Suprapubic skin (tissue), 4 donors: ENCODE measurements at regions not wholly inside any gene's neighbourhood (a gene's known extent, or its start where the extent isn't known, plus 50 kb on each side); places are given as distances from the start of the nearest gene placed in this dataset.

ENCODE experiments used
- DNase-seq, 2 donors: peaks; one replicate each; pipeline ENCODE4 v3.0.0-alpha.2; 2019; ENCODE audit warnings: low spot score in 2 of 2
- H3K27ac ChIP-seq: fragments of 200-600 bp; sonication (generic); one replicate; pipeline ENCODE4 v1.5.1; 2019
- H3K27me3 ChIP-seq: fragments of 200-600 bp; sonication (generic); one replicate; pipeline ENCODE4 v1.5.1; 2019
- H3K36me3 ChIP-seq: fragments of 200-600 bp; sonication (generic); one replicate; pipeline ENCODE4 v1.5.1; 2019
- H3K4me1 ChIP-seq: fragments of 200-600 bp; sonication (generic); one replicate; pipeline ENCODE4 v1.5.1; 2019
- H3K4me3 ChIP-seq: fragments of 200-600 bp; sonication (generic); one replicate; pipeline ENCODE4 v1.5.1; 2019; ENCODE audit warnings: mild to moderate bottlenecking
- H3K9me3 ChIP-seq: fragments of 200-600 bp; sonication (generic); one replicate; pipeline ENCODE4 v1.5.1; 2019
- CTCF ChIP-seq, 2 donors: fragments of 200-600 bp in 1 of 2; fragments of 450-650 bp in 1 of 2; sonication (generic) in 1 of 2; IDR thresholded peaks; one replicate each; pipeline ENCODE4 v1.5.1; 2016 to 2019; ENCODE audit warnings: antibody characterized with exemption in 2 of 2, mild to moderate bottlenecking in 1 of 2, moderate library complexity in 1 of 2
- EP300 ChIP-seq: sonication (generic); formaldehyde crosslinking; IDR thresholded peaks from one replicate; pipeline ENCODE4 v1.6.1; 2017; ENCODE audit warnings: antibody characterized with exemption
- POLR2A ChIP-seq, 2 donors: fragments of 450-650 bp; IDR thresholded peaks; one replicate each; pipeline ENCODE4 v1.6.1; 2017; ENCODE audit warnings: antibody characterized with exemption in 2 of 2, mild to moderate bottlenecking in 2 of 2, moderate library complexity in 2 of 2
- POLR2AphosphoS5 ChIP-seq, 3 donors: sonication (generic); formaldehyde crosslinking; IDR thresholded peaks; one replicate each; pipeline ENCODE4 v1.6.1; 2017; ENCODE audit warnings: antibody characterized with exemption in 3 of 3
- WGBS: methylation state at CpG from one replicate; pipeline ENCODE4 v1.1.5; 2018; 5-methylcytosine and 5-hydroxymethylcytosine counted together

- WGBS, result 74% methylated on average over 5 of the region's 5 CpGs
- H3K4me1 ChIP-seq, result no peaks in the 10 kb centered on the region
- TF ChIP-seq POLR2AphosphoS5 (IDR thresholded peaks at IDR 0.05) (no peak), EP300 (no peak), CTCF (IDR thresholded peaks at IDR 0.05) (no peak), POLR2A (IDR thresholded peaks at IDR 0.05) (no peak)
- no peak overlapping the region for H3K4me3 ChIP-seq
- no peak overlapping the region for H3K27ac ChIP-seq
- DNase-seq, result peak in 1 of 2 donors; percentile 69
- no peaks in the 10 kb centered on the region for H3K36me3 ChIP-seq
- H3K27me3 ChIP-seq, result no peaks in the 10 kb centered on the region
- peaks cover 9% of the 10 kb centered on the region for H3K9me3 ChIP-seq
These were observed 782.2 kb downstream of the ARAP2 start for GRCh38 chr4:35461931-35462659.

GRCh38 chr4:35463251-35463952 lies 780.9 kb downstream of the ARAP2 start:
- H3K4me3 ChIP-seq, result no peak overlapping the region
- no peaks in the 10 kb centered on the region for H3K36me3 ChIP-seq
- no peaks in the 10 kb centered on the region for H3K27me3 ChIP-seq
- H3K27ac ChIP-seq, result no peak overlapping the region
- TF ChIP-seq CTCF (IDR thresholded peaks at IDR 0.05) (no peak), POLR2AphosphoS5 (IDR thresholded peaks at IDR 0.05) (no peak), EP300 (no peak), POLR2A (IDR thresholded peaks at IDR 0.05) (no peak)
- peak in 1 of 2 donors; percentile 60 for DNase-seq
- WGBS, result 93% methylated on average over 19 of the region's 19 CpGs
- no peaks in the 10 kb centered on the region for H3K4me1 ChIP-seq
- H3K9me3 ChIP-seq, result peaks cover 9% of the 10 kb centered on the region

GRCh38 chr4:35464964-35465528 lies 779.3 kb downstream of the ARAP2 start:
- no peak for DNase-seq
- H3K4me1 ChIP-seq, result no peaks in the 10 kb centered on the region
- no peak overlapping the region for H3K27ac ChIP-seq
- no peak overlapping the region for H3K4me3 ChIP-seq
- TF ChIP-seq CTCF (IDR thresholded peaks at IDR 0.05) (no peak), POLR2A (IDR thresholded peaks at IDR 0.05) (no peak), POLR2AphosphoS5 (IDR thresholded peaks at IDR 0.05) (no peak), EP300 (no peak)
- H3K27me3 ChIP-seq, result no peaks in the 10 kb centered on the region
- no peaks in the 10 kb centered on the region for H3K36me3 ChIP-seq
- no peaks in the 10 kb centered on the region for H3K9me3 ChIP-seq

GRCh38 chr4:35491093-35491492 lies 753.2 kb downstream of the ARAP2 start:
- no peaks in the 10 kb centered on the region for H3K27me3 ChIP-seq
- no peaks in the 10 kb centered on the region for H3K4me1 ChIP-seq
- no peak overlapping the region for H3K4me3 ChIP-seq
- H3K9me3 ChIP-seq, result no peaks in the 10 kb centered on the region
- H3K27ac ChIP-seq, result no peak overlapping the region
- no peaks in the 10 kb centered on the region for H3K36me3 ChIP-seq
- TF ChIP-seq CTCF (IDR thresholded peaks at IDR 0.05), result no peak
- TF ChIP-seq EP300, result no peak
- TF ChIP-seq POLR2A (IDR thresholded peaks at IDR 0.05), result no peak
- no peak for TF ChIP-seq POLR2AphosphoS5 (IDR thresholded peaks at IDR 0.05)
- DNase-seq, result no peak

GRCh38 chr4:35493977-35494376 lies 750.3 kb downstream of the ARAP2 start:
- WGBS, result no CpG with 5 or more reads among the region's 4 CpGs
- no peak overlapping the region for H3K27ac ChIP-seq
- H3K9me3 ChIP-seq, result no peaks in the 10 kb centered on the region
- TF ChIP-seq CTCF (IDR thresholded peaks at IDR 0.05) (no peak), POLR2AphosphoS5 (IDR thresholded peaks at IDR 0.05) (no peak)
- no peaks in the 10 kb centered on the region for H3K27me3 ChIP-seq
- H3K4me3 ChIP-seq, result no peak overlapping the region
- H3K4me1 ChIP-seq, result no peaks in the 10 kb centered on the region
- no peaks in the 10 kb centered on the region for H3K36me3 ChIP-seq
- no peak for DNase-seq
